ENCODE measurements at regions not wholly inside any gene's neighbourhood (a gene's known extent, or its start where the extent isn't known, plus 50 kb on each side); places are given as distances from the start of the nearest gene placed in this dataset.

DNA sequence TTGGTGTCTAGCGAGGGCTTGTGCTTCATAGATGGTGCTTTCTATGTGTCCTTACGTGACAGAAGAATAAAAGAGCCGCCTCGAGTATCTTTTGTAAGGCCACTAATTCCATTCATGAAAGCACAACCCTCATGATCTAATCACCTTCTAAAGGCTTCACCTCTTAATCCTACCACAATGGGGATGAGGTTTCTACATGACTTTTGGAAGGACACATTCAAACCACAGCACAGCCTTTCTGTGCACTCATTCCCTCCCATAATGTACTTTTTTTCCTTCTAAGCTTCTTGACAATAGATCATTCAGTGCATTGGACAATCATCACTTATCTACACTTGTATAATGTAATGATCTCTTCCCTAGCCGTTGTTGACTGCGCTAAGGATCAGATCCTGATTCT is 774.8 kb downstream of the BRINP1 start:
- TF ChIP-seq, protein P1, sequence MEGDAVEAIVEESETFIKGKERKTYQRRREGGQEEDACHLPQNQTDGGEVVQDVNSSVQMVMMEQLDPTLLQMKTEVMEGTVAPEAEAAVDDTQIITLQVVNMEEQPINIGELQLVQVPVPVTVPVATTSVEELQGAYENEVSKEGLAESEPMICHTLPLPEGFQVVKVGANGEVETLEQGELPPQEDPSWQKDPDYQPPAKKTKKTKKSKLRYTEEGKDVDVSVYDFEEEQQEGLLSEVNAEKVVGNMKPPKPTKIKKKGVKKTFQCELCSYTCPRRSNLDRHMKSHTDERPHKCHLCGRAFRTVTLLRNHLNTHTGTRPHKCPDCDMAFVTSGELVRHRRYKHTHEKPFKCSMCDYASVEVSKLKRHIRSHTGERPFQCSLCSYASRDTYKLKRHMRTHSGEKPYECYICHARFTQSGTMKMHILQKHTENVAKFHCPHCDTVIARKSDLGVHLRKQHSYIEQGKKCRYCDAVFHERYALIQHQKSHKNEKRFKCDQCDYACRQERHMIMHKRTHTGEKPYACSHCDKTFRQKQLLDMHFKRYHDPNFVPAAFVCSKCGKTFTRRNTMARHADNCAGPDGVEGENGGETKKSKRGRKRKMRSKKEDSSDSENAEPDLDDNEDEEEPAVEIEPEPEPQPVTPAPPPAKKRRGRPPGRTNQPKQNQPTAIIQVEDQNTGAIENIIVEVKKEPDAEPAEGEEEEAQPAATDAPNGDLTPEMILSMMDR (IDR thresholded peaks at IDR 0.05): no peak
- no peak for ATAC-seq (ENCODE audit: low FRiP score)
- DNase-seq (ENCODE audit: low spot score): no peak

DNA sequence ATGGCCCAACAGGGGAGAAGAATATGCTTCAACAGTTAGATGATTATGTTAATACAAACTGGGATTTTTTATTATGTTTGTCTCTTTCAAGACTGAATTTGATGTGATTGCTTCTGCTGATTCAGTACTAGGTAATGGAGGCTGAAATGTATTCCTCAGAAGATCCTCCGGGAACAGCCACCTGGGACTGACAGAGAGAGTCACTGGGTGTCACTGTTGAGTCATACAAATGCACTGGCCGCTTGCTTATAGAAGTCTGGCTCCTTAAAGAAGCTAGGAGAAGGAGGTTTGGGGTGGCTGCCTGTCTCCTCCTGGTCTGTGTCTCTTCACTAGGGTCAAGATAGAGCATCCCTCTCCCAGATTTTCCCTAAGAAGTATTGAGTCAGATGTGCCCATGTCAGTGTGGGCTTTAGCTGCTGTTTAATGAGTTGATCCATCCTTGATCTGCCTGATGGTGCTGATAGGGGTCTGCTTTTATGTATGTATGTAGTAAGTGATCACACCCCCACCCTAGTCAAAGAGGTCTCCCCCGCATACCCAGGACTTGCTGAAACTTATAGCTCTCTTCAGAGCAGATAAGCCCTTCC is 773.4 kb downstream of the BRINP1 start:
- peak; percentile 58 for ATAC-seq (ENCODE audit: low FRiP score)
- no peak for DNase-seq (ENCODE audit: low spot score)
- TF ChIP-seq, protein P1 (IDR thresholded peaks at IDR 0.05): no peak

DNA sequence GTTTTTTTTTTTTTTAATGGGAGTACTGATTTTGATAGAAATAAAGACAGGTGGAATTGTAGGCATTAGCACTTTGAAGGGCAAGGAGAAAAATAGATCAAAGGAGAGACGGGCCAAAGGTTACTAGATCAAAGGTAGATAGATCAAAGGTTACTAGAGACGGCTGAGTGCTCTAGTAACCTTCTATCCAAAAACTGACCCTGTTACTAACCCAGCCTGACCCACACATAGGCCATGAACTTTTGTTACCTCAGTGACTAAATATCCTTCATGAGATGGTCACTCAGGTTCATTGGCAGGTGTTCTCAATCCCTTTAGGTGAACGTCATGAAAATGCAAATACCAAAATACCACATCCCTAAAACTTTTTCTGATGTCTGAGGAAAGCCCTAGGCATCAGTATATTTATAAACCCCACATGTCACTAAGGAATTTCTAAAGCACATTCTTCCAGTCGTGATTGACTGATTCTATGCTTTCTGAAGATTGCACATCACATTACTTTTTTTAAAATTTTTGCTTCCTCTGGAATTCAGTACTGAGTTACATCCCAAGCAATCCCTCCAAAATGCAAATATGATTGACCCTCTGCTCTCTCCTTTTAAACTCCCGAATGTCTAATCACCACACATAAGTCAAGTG is 772.7 kb downstream of the BRINP1 start:
- no peak for ATAC-seq (ENCODE audit: low FRiP score)
- TF ChIP-seq, protein P1 (IDR thresholded peaks at IDR 0.05): no peak
- no peak for DNase-seq (ENCODE audit: low spot score)

DNA sequence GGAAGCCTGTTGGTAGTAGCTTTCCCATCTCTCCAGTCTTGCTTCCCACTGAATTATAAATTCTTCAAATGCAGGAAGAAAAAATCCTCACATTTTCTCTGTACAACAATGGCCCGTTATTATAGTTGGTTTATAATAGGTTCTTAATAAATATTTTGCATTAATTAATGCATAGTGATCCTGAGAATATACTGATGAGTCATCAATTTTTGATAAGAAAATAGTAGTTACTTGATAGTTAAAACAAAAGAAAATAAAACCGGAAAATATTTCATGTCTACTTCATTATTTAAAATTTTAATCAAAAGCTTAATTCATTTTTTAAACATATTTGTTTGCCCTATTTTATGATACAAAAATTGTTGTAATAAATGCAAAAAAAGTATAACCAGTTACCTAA is 762.6 kb downstream of the BRINP1 start:
- ATAC-seq (ENCODE audit: low FRiP score) (no peak), DNase-seq (ENCODE audit: low spot score) (no peak)
- TF ChIP-seq, protein P1 (IDR thresholded peaks at IDR 0.05): no peak

DNA sequence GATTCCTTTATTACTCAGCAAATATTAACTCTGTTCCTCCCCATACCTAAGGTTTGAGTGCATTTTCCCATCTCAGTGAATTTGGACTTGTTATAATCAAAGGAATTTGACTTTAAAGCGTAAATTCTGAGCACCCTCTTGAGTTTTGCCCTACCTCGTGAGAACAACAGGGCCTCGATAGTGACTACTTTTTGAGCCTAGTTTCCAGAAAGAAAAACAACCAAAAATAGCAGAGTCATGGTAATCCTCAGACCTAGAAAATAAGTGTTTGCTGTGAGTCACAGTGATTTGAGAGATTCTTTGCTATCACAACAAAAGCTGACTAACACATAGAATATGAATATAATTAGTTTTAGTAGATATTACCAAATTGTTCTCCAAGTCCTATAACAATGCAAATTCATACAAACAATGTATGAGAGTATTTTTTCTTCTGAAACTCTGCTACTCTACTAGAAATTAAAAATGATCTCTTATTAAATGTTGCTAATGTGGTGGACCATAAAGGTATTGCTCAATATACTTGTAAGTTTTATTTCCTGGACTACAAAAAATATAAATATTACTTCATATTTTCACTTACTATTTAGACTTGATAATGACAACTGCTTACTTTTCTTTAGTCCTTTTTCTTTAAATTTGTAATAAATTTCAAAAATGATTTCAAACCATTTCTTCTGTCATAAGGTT is 759.7 kb downstream of the BRINP1 start:
- no peak for DNase-seq (ENCODE audit: low spot score)
- ATAC-seq (ENCODE audit: low FRiP score): peak; percentile 83
- TF ChIP-seq, protein P1 (IDR thresholded peaks at IDR 0.05): no peak

DNA sequence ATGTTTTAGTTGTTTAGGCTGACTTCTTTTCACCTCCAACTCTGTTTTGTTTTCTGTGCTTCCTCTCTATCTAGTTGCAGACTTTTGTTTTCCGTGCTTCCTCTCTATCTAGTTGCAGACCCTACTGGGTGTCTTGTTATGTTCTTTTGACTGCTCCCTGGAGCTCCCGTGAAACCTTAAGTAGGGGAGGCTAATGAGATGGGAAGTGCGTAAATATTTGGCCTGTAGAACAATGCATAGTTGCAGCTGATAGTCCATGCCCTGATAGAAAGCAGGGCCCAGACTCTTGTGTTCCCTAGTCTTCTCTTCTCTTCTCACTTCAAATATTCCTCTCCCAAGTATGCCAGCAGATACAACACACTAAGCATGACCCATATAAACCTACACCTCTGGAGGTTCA is 757.0 kb downstream of the BRINP1 start:
- no peak for DNase-seq (ENCODE audit: low spot score)
- TF ChIP-seq, protein P1 (IDR thresholded peaks at IDR 0.05): no peak
- no peak for ATAC-seq (ENCODE audit: low FRiP score)

DNA sequence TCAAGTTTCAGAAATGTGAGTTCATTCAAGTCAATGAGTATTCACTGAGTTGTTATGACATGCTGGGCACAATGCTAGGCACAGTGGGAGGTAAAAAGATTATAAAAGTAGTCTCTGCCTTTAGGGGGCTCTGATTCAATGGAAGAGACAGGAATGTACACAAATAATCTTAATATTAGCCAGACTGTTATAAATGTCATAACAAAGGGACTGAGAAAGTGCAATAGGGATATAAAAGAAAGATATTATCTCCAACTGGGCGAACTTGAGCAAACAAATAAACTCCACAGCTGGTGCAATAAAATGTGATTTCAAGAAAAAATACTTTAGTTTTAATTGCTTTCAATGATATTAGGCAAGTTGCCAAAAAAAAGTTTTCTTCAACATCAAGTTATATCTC is 755.2 kb downstream of the BRINP1 start:
- no peak for DNase-seq (ENCODE audit: low spot score)
- no peak for ATAC-seq (ENCODE audit: low FRiP score)
- TF ChIP-seq, protein P1 (IDR thresholded peaks at IDR 0.05): no peak

All from omental fat pad (tissue), 3 donors.